ENCODE measurements at regions not wholly inside any gene's neighbourhood (a gene's known extent, or its start where the extent isn't known, plus 50 kb on each side); places are given as distances from the start of the nearest gene placed in this dataset.

DNA sequence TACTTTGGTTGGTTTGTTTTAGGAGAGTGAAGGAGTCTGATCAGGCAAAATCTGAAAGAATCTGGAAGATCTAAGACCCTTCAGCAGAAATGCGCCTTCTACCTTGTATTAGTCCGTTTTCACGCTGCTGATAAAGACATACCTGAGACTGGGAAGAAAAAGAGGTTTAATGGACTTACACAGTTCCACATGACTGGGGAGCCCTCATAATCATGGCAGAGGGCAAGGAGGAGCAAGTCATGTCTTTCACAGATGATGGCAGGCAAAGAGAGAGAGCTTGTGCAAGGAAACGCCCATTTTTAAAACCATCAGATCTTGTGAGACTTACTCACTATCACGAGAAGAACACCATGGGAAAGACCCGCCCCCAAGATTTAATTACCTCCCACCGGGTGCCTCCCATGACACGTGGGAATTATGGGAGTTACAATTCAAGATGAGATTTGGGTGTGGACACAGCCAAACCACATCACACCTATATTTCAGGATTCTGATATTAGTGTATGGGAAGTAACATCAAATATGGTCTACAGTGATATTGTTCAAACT is 99.3 kb downstream of the GLUL start:
- FAIRE-seq, result no peak

DNA sequence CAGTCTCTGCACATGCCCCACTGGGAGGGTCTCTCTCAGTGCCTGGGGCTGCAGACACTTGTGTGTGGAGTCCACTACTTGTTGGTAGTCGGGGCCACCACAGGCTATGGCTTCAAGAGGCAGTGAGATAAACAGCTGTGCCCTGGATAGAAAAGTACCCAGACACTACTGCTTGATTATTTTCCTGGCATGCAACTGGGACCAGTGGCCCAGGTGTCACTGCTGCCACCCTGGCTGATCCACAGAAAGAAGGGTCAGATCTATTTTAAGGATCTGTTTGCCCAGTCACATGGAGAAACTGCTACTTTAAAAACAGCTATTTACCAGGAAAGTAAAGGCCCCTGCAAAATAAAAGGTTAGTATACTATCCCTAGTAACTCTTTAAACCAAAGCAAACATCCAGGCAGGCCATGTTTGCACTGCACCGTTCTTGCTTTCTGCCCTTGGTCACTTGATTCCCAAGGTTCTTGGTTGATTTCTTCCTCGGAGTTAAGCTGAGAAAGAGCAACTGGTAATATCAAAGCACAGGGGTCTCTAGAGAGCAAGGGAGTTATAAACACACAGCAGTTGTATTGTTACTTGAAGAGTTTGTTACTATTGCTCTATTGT is 99.9 kb downstream of the GLUL start:
- no peak for FAIRE-seq

DNA sequence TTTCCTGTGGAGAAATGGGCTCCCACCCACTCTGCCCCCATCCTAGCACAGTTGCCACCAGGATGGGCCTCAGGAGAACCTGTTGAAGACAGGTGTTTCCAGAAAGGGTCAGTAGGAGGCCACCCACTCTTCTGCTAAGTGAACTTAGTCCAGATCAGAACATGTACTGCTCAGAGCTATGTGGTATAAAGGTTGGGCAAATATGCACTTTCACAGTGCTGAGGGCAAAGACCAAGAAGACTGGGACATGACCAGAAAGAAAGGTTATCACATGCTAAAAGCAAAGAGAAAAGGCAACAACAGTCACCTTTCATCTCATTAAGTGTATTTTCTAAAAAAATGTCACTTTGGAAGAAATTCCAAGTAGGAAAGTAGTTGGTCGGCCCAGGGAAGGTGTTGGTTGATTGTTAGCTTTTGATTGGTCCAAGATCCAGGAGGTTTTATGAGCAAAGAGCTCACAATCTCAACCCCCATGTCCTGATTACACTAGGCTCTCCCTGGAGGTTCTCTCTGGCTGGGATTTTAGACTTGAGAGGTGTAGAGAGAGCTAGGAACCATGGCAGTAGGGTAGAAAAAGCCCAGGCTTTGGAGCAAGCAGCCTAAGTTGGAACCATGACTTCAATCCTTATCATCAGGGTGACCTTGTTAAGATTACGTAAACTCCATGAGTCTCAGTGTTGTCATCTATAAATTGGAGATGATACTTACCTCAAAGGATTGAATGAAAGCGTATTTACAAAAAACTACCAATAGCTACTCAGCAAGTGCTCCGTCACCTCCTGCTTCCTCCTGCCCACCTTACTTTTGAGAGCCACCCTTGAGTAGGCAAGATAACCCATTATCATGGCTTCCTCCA is 102.6 kb downstream of the GLUL start:
- FAIRE-seq, result no peak

DNA sequence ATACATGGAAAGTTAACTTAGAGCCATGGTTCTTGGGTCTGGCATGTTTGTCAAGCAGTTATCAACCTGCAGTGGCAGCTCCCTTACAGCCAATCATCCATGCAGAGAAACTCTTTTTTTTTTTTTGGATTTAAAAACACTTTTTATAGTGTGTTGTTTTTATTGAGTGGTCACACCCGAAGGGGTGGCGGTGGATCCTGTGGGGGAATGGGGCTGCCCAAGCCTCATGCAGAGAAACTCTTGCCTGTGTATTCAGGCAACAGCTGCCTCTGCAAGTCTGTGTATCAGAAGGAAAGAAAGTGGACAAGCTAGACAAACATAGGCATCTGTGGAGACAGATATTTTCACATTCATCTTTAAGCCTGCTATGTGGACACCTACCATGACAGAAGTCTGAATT is 104.8 kb downstream of the GLUL start:
- FAIRE-seq, result no peak

DNA sequence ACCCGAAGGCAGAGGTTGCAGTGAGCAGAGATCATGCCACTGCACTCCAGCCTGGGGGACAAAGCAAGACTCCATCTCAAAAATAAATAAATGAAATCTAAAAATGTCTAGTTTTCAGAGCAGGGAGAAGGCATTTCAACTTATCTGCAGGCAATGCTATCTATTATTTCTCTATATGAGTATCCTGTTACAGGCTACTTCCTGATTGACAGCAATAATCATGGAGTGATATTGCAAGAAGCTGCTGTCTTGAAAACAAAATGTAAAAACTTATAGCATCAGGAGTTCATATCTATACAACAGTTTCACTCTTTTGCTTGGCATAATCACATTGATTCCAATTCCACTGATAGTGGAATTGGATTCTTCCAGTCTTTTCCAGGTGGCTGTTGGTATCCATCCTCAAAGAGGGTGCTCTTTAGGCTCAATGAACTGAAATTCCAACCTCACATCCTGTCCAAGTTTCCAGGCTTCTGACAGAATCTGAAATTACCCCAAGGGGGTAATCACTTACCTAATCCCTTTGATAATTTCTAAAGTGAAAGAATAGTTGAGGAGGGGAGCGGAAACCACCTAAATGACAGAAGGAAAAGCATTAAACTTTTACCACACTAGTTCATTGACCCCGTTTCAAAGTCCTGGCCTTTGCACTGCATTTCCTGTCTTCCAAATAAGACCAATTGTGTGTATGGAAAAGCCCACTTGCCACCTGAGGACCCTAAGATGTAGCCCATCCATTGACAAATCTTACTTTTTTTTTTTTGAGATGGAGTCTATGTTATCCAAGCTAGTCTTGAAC is 107.6 kb downstream of the GLUL start:
- FAIRE-seq, result no peak

DNA sequence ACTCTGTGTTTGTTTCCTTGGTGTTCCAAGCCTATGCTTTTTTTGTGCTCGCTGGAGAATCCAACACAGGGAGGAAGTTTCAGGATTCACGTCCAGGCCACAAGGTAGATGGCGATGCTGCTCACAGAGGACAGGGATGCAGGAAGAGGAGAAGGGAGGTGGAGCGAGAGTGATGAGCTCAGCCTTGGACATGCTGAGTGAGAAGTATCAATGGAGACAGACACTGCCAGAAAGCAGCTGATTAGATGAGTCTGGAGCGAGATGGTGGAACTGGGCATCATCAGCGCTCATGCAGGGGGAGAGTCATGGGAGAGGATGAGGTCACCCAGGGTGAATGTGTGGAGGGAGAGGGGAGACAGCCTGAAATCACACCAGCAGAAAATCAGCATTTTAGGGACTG is 110.0 kb downstream of the GLUL start:
- FAIRE-seq, result no peak

DNA sequence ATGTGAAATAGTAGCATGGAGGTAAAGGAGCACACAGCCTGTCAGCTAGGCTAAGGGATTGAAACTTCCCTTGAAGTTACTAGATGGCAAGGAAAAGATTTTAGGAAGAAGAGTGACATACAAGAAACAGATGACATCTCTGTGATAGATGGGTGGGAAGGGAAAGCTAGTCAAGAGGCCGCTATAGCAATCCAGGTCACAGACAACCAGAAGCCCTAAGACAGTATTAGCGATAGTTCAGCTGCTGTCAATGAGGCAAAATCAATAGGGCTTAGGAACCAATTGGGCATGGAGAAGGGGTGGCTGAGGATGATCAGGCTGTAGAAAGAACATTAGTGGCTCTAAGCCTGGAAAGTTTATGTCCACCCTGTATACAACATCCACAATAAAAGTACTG is 111.1 kb downstream of the GLUL start:
- no peak for FAIRE-seq

DNA sequence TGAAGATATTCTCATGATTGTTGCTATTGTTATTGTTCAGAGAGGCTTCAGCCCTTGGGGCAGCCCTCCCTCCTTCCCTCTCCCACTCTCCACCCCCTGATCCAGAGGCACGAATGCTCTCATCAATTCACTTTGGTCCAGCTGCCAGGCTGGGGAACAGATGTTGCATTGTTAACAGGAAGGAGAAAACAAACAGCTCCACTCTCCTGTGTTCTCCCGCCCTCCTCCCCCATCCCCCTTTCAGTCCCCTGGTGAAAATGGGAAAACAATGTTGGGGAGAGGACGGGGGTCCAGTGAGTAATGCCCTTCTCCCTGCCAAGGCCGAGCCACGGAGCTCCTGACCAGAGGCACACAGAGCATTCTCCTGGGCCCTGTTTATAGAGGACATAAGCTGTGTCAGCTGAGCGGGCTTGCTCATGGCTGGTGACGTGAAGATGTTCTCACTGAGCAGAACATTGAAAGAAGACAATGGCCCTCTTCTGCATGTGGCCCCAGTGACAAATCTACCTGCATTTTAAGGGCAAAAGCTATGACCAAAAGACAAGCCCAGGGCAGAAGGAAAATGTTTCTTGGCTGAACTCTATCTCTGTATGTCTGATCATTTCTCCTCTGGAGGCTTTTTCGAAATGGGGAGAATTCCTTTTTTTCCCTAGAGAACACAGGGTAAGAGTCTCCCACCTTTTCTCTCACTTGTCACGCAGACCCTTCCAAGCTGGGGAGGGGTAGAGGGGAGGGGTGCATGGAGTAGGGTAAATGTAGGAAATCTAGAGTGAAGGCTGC is 111.7 kb downstream of the GLUL start:
- FAIRE-seq, result no peak

DNA sequence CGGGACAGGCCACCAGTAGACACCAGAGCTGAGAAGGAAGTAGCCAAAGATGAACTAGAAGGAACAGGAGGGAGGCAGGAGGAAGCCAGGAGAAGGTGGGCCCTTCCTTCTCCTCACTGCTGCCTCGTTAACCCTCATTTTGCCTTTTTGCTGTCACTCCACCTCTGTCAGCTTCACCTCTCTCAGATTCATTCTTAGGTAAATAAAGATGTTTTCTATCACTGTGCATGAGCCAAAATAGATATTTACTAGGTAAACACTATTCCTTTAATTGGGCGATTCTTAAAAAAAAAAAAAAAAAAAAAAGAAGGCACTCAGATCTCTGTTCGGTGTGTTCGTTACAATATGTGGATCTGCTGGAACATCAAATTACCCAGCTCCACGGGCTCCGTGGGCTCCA is 112.3 kb downstream of the GLUL start:
- no peak for FAIRE-seq

DNA sequence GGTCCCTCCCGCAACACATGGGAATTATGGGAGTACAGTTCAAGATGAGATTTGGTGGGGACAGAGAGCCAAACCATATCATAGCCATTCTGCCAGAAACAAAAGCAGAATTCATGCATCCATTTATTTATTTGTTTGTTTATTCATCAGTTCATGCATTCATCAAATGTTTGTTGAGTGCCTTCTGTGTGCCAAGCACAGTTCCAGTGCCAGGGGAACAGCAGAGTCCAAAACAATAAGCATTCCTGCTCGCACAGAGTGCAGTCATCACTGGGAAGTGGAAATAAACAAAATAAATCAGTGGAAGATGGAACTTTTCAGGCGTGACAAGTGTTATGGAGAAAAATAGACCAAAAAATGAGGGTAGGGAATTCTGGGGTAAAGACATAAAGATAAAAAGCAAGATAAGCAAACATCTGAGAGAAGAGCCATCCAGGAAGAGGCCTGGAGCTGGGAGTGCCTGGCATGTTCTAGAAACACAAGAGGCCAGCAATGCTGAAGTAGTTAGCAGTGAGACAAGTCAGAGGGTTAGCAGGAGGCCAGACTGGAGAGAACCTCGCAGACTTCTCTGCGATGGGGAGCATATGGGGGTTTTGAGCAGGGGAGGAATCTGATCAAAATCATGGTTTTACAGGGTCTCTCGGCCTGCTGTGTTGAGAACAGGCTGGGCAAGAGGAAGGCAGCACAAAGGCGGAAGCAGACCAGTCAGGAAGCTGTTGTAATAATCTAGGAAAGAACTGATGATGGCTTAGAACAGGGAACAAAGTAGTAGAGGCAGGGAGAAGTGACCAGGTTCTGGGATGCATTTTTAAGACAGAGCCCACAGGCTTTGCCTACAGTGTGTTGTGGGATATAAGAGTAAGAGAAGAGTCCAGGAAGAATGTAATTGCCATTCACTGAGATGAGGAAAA is 113.2 kb downstream of the GLUL start:
- no peak for FAIRE-seq

DNA sequence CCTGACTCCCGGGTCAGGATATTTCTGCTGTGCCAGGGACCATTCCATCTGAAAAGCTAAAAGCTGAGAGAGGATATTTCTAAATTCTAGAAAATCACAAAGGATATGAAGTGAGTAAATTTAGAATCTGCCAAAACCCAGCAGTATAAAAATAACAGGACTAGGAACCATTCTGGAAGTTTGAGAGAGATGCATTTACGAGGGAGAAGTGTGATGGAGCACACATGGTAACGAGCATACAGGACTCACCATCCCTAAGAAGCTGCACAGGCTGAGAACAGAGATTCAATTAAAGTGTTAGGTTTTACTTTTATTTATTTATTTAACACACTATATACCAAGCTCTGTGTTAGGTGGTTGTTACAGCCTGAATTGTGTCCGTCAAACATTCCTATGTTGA is 116.3 kb downstream of the GLUL start:
- no peak for FAIRE-seq

DNA sequence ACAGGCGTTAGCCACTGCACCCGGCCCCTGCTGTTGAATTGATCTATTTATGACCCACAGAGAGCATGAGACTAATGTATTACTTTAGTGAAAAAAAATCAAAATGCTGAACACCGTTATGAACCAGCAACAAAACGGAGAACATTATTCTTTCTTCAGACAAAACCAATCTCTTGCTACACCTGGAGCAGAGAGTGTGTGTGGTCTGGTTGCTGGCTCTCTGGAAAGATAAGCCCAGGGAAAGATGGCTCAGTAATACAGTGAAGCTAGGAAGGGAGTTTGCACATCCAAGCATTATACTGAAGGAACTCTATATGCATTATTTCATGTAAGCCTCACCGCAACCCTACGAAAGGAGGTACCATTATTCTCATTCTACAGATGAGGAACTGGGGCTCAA is 117.0 kb downstream of the GLUL start:
- FAIRE-seq, result no peak

DNA sequence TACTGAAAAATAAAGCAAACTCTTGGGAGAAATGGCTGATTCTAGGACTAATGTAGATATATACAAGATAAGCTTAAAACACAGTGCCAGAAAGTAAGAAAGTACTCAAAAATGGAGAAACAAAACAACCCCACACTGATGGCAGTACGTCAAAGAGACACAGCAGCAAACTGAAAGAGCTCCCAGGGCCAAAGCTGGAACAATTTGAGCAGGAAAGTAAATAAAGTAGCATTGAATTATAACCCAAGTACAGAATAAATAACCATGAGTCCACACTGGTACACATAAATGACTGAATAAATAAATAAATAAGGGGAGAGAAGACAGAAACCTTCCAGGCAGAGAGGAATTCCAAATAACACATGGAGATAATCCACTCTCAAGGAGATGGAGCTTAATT is 120.9 kb downstream of the GLUL start:
- no peak for FAIRE-seq

DNA sequence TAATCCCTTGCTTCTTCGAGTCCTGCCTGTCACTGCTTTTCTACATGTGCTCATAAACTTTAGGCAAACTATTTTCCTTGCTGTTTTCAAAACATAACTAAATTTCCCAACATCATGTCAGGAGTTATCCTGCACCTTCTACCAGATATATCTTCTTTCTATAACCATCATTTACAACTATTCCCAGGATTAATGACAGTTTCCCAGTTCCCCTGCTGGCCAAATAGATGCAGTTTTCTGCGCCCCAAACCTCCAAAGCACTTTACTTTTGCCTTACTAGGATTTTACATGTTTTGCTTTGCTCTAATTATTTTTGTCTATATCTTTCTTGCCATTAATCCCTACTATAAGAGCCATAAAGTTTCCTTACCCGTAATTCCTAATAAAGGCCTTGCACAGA is 122.5 kb downstream of the GLUL start:
- no peak for FAIRE-seq

DNA sequence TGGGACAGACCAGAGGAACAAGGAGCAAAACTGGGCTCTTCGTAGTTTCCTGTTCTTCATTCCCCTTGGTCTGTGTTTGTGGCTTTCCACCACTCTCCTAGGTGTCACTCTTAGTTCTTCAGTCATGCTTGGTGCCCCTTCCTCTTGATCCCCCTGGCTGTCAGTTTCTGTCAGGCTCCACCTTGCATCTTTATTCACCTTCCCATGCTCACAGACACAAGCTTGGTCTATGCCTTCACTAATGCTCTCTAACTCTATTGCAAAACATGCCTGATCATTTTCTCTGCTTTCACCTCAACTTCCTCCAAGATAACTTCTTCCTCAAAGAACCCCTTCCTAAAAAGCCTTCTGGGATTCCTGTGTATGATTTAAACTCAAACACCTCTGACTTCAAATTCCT is 122.9 kb downstream of the GLUL start:
- no peak for FAIRE-seq

DNA sequence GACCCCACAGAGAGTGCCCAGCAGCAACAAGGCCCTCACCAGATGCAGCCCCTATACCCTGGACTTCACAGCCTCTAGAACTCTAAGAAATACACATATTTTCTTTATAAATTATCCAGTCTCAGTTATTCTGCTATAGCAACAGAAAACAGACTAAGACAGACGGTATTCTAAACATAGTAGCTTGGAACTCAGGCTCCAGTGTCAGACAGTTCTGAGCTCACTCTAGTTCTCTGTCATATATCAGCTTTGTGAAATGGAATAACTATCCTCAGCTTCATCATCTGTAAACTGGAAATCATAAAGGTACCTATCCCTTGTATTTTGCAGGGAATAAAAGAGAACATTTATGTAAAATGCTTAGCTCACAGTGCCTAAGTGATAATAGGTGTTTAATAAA is 127.4 kb downstream of the GLUL start:
- FAIRE-seq, result no peak

DNA sequence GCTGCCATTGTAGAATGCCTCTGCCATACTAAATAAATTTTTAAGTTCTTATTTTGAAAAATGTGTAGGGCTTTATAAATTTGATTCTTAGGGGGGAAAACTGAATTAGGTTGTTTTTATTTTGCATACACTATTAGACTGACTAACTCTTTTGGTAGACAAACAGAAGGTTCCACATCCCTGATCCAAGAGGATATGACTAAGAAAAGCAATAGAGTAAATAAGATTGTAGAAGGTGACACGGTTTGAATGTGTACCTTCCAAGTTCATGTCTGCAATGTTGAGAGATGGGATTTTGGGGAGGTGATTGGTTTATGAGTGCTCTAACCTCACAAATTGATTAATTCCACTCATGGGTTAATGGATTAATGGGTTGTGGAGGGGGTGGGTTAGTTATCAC is 127.9 kb downstream of the GLUL start:
- no peak for FAIRE-seq

DNA sequence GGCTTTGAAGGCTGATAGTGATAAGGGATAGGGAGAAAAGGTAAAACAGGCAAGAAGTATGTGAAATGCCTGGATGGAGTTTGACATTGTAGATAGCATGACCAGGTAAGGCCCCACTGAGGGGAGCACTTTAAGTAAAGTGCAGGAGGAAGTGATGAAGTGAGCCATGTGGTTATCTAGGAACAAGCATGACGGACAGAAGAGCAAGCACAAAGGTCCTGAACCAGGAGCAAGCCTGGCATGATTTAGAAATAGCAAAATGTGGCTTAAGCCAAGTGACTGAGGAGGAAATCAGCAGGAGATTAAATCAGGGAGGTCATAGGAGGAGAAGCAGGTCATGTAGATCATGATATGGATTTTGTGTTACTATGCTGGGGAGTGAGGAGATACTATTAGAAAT is 129.2 kb downstream of the GLUL start:
- no peak for FAIRE-seq

DNA sequence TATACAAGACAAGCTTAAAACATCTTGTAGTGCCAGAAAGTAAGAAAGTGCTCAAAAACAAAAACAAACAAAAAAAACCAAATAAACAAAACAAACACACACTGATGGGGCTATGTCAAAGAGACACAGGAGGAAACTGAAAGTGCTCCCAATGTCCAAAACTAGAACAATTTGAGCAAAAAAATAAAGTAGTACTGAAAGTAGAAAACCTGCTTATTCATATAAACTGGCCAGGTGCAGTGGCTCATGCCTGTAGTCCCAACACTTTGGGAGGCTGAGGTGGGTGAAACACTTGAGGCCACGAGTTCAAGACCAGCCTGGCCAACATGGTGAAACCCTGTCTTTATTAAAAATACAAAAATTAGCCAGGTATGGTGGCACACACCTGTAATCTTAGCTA is 129.9 kb downstream of the GLUL start:
- FAIRE-seq, result no peak

DNA sequence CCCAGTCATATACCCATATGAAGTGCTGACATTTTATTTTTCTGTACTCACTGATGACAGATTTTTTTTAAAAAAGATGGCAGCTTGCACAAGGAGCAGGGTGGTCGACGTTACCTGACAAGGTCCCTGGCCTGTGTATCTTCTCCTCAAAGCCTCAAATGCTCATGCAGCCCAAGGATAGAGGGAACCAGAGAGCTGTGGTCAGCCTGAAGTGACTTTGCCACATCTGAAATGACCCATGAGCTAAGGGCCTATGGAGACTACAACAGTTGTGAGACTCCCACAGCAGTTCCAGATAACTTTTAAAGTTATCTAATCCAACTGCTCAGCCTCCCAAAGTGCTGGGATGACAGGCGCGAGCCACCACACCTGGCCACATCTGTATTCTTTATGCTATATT is 131.1 kb downstream of the GLUL start:
- no peak for FAIRE-seq

DNA sequence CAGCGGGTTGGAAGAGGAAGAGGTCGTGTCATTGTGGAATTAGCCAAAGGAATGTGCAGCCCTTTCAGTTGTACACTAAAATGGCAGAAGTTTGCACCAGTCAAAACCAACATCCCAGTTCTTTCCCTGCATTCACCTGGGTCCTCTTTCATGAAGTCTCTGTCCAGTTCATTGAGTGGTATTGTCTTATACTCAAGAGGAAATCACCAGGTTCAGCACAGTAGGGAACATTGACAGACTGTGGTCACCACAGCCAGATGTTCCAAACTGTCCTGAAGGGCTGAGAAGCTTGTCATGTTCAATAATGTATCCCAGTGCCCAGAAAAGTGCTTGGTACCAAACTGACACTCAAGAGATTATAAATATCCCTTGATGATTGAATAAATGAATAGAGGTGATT is 131.6 kb downstream of the GLUL start:
- FAIRE-seq, result no peak
